HCT116 (cell line): ENCODE measurements at regions not wholly inside any gene's neighbourhood (a gene's known extent, or its start where the extent isn't known, plus 50 kb on each side); places are given as distances from the start of the nearest gene placed in this dataset.

Experiments
- ATAC-seq: fragments of 200-7000 bp; cut with Tn5 transposase; 2 replicates; pipeline ENCODE4 v1.9.1; 2020; ENCODE audit warnings: mild to moderate bottlenecking, moderate library complexity
- BruUV-seq: library from RNA; stranded (reverse); fragments of 400-500 nt; replicated peaks from 2 replicates; lab custom pipeline; 2021; lab: Mats Ljungman, UMichigan
- CTCF ChIA-PET: fragments of 300-600 bp; sonication (Branson Sonifier 250); formaldehyde crosslinking; loops from one replicate; lab custom pipeline; 2021; ENCODE audit warnings: antibody characterized with exemption; lab: Charles Lee
- POLR2A ChIA-PET: fragments of 300-600, 350-600 bp; sonication (Branson Sonifier 250); formaldehyde crosslinking; loops from one replicate; lab custom pipeline; 2021; ENCODE audit warnings: antibody characterized with exemption; lab: Charles Lee
- RAD21 ChIA-PET, 2 experiments: fragments of 300-600 bp; sonication (Branson Sonifier 250); formaldehyde crosslinking; loops; one replicate each; lab custom pipeline; 2023; ENCODE audit warnings: low total read pairs in 2 of 2; ENCODE audit not compliant: uncharacterized antibody in 2 of 2, unreplicated experiment in 2 of 2, low non-redundant PET in 1 of 2; lab: Charles Lee
- DNase-seq: peaks from one replicate; pipeline ENCODE4 v3.0.0-alpha.2; 2010; ENCODE audit warnings: low read depth, low spot score
- H2AFZ ChIP-seq: fragments of 200-600 bp; shearing (Covaris generic), sonication (generic); 2 replicates; pipeline ENCODE4 v1.6.1; 2017; ENCODE audit warnings: low read depth, mixed run types, mixed read lengths, antibody characterized with exemption, low read length; ENCODE audit not compliant: poor library complexity, severe bottlenecking
- H3K27ac ChIP-seq: 2 replicates; pipeline ENCODE4 v1.5.1; 2012; ENCODE audit warnings: low read depth, low read length
- H3K27me3 ChIP-seq: fragments of 200-600 bp; sonication (generic); 2 replicates; pipeline ENCODE4 v1.6.1; 2016; ENCODE audit warnings: mixed run types, low read length, mixed read lengths; ENCODE audit not compliant: insufficient read depth
- H3K36me3 ChIP-seq, 2 experiments: fragments of 200-500 bp in 1 of 2; fragments of 200-600 bp in 1 of 2; sonication (Bioruptor generic) in 1 of 2; sonication (generic) in 1 of 2; 2 replicates each; pipeline versions ENCODE4 v1.5.1 to v1.6.1; 2014 to 2016; ENCODE audit warnings: low read length in 2 of 2, inconsistent platforms in 1 of 2, mixed read lengths in 1 of 2, mixed run types in 1 of 2; ENCODE audit not compliant: insufficient read depth in 2 of 2, control insufficient read depth in 1 of 2
- H3K4me1 ChIP-seq, 2 experiments: fragments of 200-600 bp in 1 of 2; sonication (generic) in 1 of 2; 2 replicates each; pipeline versions ENCODE4 v1.5.1 to v1.6.1; 2012 to 2017; ENCODE audit warnings: low read length in 2 of 2, inconsistent platforms in 1 of 2, mild to moderate bottlenecking in 1 of 2, mixed read lengths in 1 of 2, mixed run types in 1 of 2, moderate library complexity in 1 of 2; ENCODE audit not compliant: insufficient read depth in 2 of 2, control insufficient read depth in 1 of 2
- H3K4me2 ChIP-seq: fragments of 200-600 bp; sonication (generic); 2 replicates; pipeline ENCODE4 v1.6.1; 2017; ENCODE audit warnings: mixed run types, low read length, mixed read lengths
- H3K4me3 ChIP-seq, 2 experiments: fragments of 200-600 bp in 1 of 2; sonication (generic) in 1 of 2; replicated peaks in 1 of 2; 2 replicates each; pipeline ENCODE4 v1.5.1; 2011 to 2016; ENCODE audit warnings: low read length in 2 of 2, control low read depth in 1 of 2, low read depth in 1 of 2, mild to moderate bottlenecking in 1 of 2, mixed read lengths in 1 of 2, mixed run types in 1 of 2
- H3K79me2 ChIP-seq: fragments of 200-600 bp; sonication (generic); 2 replicates; pipeline ENCODE4 v1.6.1; 2017; ENCODE audit warnings: mild to moderate bottlenecking, mixed run types, low read length, moderate library complexity, mixed read lengths; ENCODE audit not compliant: insufficient read depth
- H3K9ac ChIP-seq: fragments of 200-600 bp; sonication (generic); 2 replicates; pipeline ENCODE4 v1.6.1; 2016; ENCODE audit warnings: low read length, mixed read lengths
- H3K9me2 ChIP-seq: fragments of 200-600 bp; sonication (generic), shearing (Covaris generic); 2 replicates; pipeline ENCODE4 v1.6.1; 2017; ENCODE audit warnings: mixed run types, mild to moderate bottlenecking, moderate library complexity; ENCODE audit not compliant: insufficient read depth
- H3K9me3 ChIP-seq, 2 experiments: fragments of 200-500 bp in 1 of 2; fragments of 200-600 bp in 1 of 2; sonication (Bioruptor generic) in 1 of 2; sonication (generic) in 1 of 2; 2 replicates each; pipeline ENCODE4 v1.6.1; 2014 to 2017; ENCODE audit warnings: low read length in 2 of 2, mixed read lengths in 2 of 2, inconsistent platforms in 1 of 2, low read depth in 1 of 2, mild to moderate bottlenecking in 1 of 2, mixed run types in 1 of 2, moderate library complexity in 1 of 2; ENCODE audit not compliant: control insufficient read depth in 1 of 2, insufficient read depth in 1 of 2
- H4K20me1 ChIP-seq: fragments of 200-600 bp; sonication (generic), shearing (Covaris generic); 2 replicates; pipeline ENCODE4 v1.6.1; 2017; ENCODE audit warnings: mixed run types, mild to moderate bottlenecking, moderate library complexity; ENCODE audit not compliant: insufficient read depth
- CEBPB ChIP-seq: IDR thresholded peaks from 2 replicates; pipeline ENCODE4 v1.6.1; 2012; ENCODE audit warnings: low read depth
- EGR1 ChIP-seq: IDR thresholded peaks from 2 replicates; pipeline ENCODE4 v1.6.1; 2012; ENCODE audit warnings: low read depth
- ELF1 ChIP-seq: IDR thresholded peaks from 2 replicates; pipeline ENCODE4 v1.6.1; 2012; ENCODE audit warnings: low read depth, borderline replicate concordance
- EZH2 ChIP-seq: fragments of 200-600 bp; sonication (generic); IDR thresholded peaks from 2 replicates; pipeline ENCODE4 v1.6.1; 2017; ENCODE audit warnings: antibody characterized with exemption, mixed run types
- EZH2phosphoT487 ChIP-seq: fragments of 200-600 bp; IDR thresholded peaks from 2 replicates; pipeline ENCODE4 v1.6.1; 2018; ENCODE audit warnings: antibody characterized with exemption, borderline replicate concordance
- FOSL1 ChIP-seq: IDR thresholded peaks from 2 replicates; pipeline ENCODE4 v1.6.1; 2012; ENCODE audit warnings: low read depth
- JUND ChIP-seq: IDR thresholded peaks from 2 replicates; pipeline ENCODE4 v1.6.1; 2012
- POLR2A ChIP-seq: IDR thresholded peaks from 2 replicates; pipeline ENCODE4 v1.7.0; 2011; ENCODE audit warnings: borderline replicate concordance; ENCODE audit not compliant: insufficient read depth, insufficient read length; ENCODE audit errors: extremely low read depth
- POLR2AphosphoS5 ChIP-seq: IDR thresholded peaks from 2 replicates; pipeline ENCODE4 v1.6.1; 2011; ENCODE audit warnings: mild to moderate bottlenecking, low read depth, low read length, moderate library complexity
- RAD21 ChIP-seq: IDR thresholded peaks from 2 replicates; pipeline ENCODE4 v1.6.1; 2012; ENCODE audit warnings: low read depth, mild to moderate bottlenecking
- SIN3A ChIP-seq: IDR thresholded peaks from 2 replicates; pipeline ENCODE4 v1.6.1; 2012; ENCODE audit warnings: low read depth
- SP1 ChIP-seq: IDR thresholded peaks from 2 replicates; pipeline ENCODE4 v1.6.1; 2012; ENCODE audit warnings: low read depth
- SRF ChIP-seq: IDR thresholded peaks from 2 replicates; pipeline ENCODE4 v1.6.1; 2012; ENCODE audit warnings: low read depth
- YY1 ChIP-seq: IDR thresholded peaks from 2 replicates; pipeline ENCODE4 v1.6.1; 2011; ENCODE audit warnings: low read length, low read depth, moderate library complexity, mild to moderate bottlenecking; ENCODE audit not compliant: insufficient replicate concordance; ENCODE audit errors: extremely low read depth
- ZFX ChIP-seq: fragments of 450-650 bp; IDR thresholded peaks from 2 replicates; pipeline ENCODE4 v1.6.1; 2017
- intact Hi-C: fragments of 100-400 bp; cut with micrococcal nuclease; formaldehyde crosslinking; loops from 2 replicates; pipeline ENCODE4 v1.10.0; 2022
- TF ChIP-seq, protein P1 (sequence below): IDR thresholded peaks from 2 replicates; pipeline ENCODE4 v1.6.1; 2012
- TF ChIP-seq, protein P2 (sequence below): IDR thresholded peaks from 2 replicates; pipeline ENCODE4 v1.6.1; 2012
- TF ChIP-seq, protein P3 (sequence below), 3 experiments: fragments of 200-600 bp in 1 of 3; sonication (generic) in 1 of 3; IDR thresholded peaks in 2 of 3; conservative IDR thresholded peaks in 1 of 3; 2 replicates each; pipeline ENCODE4 v1.5.1; 2012 to 2017; ENCODE audit warnings: low read depth in 2 of 3, low read length in 2 of 3, antibody characterized with exemption in 1 of 3, borderline replicate concordance in 1 of 3, control low read depth in 1 of 3, mild to moderate bottlenecking in 1 of 3, mixed read lengths in 1 of 3, mixed run types in 1 of 3, moderate library complexity in 1 of 3; ENCODE audit not compliant: insufficient read depth in 1 of 3
- TF ChIP-seq, protein P4 (sequence below): IDR thresholded peaks from 2 replicates; pipeline ENCODE4 v1.6.1; 2012; ENCODE audit warnings: low read depth

DNA sequence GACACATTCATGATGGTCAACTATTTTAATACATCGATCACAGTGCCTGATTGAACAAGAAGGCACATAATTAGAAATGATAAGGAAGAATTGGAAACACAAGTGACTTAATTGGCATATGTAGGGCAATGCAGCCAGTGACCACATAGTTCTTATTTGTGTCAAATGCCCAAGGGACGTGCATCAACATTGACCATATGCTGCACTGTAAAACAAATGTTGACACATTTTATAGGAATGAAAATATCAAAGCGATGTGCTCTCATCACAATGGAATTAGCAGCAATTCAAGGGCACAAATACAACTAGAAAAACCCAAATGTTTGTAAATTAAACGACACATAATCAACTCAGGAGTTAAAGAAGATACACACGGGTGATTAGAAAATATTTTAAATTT lies 948.3 kb upstream of the PRKX start:
- TF ChIP-seq EZH2phosphoT487 (no peak), ELF1 (no peak), EGR1 (no peak), ZFX (no peak), RAD21 (no peak), FOSL1 (no peak), POLR2A (no peak), POLR2AphosphoS5 (no peak), SIN3A (no peak), SRF (no peak), CEBPB (no peak), JUND (no peak), SP1 (no peak), EZH2 (no peak), YY1 (no peak)
- TF ChIP-seq, protein P1, sequence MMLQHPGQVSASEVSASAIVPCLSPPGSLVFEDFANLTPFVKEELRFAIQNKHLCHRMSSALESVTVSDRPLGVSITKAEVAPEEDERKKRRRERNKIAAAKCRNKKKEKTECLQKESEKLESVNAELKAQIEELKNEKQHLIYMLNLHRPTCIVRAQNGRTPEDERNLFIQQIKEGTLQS: no peak
- TF ChIP-seq, protein P2, sequence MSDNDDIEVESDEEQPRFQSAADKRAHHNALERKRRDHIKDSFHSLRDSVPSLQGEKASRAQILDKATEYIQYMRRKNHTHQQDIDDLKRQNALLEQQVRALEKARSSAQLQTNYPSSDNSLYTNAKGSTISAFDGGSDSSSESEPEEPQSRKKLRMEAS: no peak
- TF ChIP-seq, protein P3, sequence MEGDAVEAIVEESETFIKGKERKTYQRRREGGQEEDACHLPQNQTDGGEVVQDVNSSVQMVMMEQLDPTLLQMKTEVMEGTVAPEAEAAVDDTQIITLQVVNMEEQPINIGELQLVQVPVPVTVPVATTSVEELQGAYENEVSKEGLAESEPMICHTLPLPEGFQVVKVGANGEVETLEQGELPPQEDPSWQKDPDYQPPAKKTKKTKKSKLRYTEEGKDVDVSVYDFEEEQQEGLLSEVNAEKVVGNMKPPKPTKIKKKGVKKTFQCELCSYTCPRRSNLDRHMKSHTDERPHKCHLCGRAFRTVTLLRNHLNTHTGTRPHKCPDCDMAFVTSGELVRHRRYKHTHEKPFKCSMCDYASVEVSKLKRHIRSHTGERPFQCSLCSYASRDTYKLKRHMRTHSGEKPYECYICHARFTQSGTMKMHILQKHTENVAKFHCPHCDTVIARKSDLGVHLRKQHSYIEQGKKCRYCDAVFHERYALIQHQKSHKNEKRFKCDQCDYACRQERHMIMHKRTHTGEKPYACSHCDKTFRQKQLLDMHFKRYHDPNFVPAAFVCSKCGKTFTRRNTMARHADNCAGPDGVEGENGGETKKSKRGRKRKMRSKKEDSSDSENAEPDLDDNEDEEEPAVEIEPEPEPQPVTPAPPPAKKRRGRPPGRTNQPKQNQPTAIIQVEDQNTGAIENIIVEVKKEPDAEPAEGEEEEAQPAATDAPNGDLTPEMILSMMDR (IDR thresholded peaks at IDR 0.05 in 2 of 3, conservative IDR thresholded peaks at IDR 0.05 in 1 of 3; ENCODE audit: borderline replicate concordance in 1 of 3, insufficient read depth in 1 of 3, low read depth in 2 of 3, low read length in 2 of 3): no peak
- TF ChIP-seq, protein P4, sequence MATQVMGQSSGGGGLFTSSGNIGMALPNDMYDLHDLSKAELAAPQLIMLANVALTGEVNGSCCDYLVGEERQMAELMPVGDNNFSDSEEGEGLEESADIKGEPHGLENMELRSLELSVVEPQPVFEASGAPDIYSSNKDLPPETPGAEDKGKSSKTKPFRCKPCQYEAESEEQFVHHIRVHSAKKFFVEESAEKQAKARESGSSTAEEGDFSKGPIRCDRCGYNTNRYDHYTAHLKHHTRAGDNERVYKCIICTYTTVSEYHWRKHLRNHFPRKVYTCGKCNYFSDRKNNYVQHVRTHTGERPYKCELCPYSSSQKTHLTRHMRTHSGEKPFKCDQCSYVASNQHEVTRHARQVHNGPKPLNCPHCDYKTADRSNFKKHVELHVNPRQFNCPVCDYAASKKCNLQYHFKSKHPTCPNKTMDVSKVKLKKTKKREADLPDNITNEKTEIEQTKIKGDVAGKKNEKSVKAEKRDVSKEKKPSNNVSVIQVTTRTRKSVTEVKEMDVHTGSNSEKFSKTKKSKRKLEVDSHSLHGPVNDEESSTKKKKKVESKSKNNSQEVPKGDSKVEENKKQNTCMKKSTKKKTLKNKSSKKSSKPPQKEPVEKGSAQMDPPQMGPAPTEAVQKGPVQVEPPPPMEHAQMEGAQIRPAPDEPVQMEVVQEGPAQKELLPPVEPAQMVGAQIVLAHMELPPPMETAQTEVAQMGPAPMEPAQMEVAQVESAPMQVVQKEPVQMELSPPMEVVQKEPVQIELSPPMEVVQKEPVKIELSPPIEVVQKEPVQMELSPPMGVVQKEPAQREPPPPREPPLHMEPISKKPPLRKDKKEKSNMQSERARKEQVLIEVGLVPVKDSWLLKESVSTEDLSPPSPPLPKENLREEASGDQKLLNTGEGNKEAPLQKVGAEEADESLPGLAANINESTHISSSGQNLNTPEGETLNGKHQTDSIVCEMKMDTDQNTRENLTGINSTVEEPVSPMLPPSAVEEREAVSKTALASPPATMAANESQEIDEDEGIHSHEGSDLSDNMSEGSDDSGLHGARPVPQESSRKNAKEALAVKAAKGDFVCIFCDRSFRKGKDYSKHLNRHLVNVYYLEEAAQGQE: no peak
- TF ChIP-seq, all 23 proteins: peak for 0
- no peaks in the 10 kb centered on the region for H3K36me3 ChIP-seq
- ChIA-PET CTCF (no interaction called here), RAD21 (no interaction called here), POLR2A (no interaction called here)
- intact Hi-C loops: no loop called here
- no peak overlapping the region for H3K9ac ChIP-seq
- H3K9me3 ChIP-seq: no peaks in the 10 kb centered on the region
- H3K9me2 ChIP-seq: no peaks in the 10 kb centered on the region
- H3K4me1 ChIP-seq: no peaks in the 10 kb centered on the region
- ATAC-seq: no peak
- H3K4me3 ChIP-seq: no peak overlapping the region
- H4K20me1 ChIP-seq: no peaks in the 10 kb centered on the region
- no peak for DNase-seq
- no TSS peak for BruUV-seq
- no peaks in the 10 kb centered on the region for H3K27me3 ChIP-seq
- no peaks in the 10 kb centered on the region for H3K79me2 ChIP-seq
- no peak overlapping the region for H2AFZ ChIP-seq
- no peak overlapping the region for H3K27ac ChIP-seq
- no peak overlapping the region for H3K4me2 ChIP-seq
